DOHH2 (cell line): ENCODE measurements at regions not wholly inside any gene's neighbourhood (a gene's known extent, or its start where the extent isn't known, plus 50 kb on each side); places are given as distances from the start of the nearest gene placed in this dataset.

Experiments
- H3F3A ChIP-seq: fragments of 200-600 bp; sonication (generic), shearing (Covaris generic); 2 replicates; pipeline ENCODE4 v1.6.0; 2016; ENCODE audit warnings: antibody characterized with exemption, mild to moderate bottlenecking; ENCODE audit not compliant: control insufficient read depth, insufficient read depth
- H3K27ac ChIP-seq: fragments of 200-600 bp; sonication (generic); 2 replicates; pipeline ENCODE4 v1.5.1; 2014; ENCODE audit warnings: low read depth, mild to moderate bottlenecking, low read length, moderate library complexity
- H3K27me3 ChIP-seq: fragments of 200-600 bp; sonication (generic); 2 replicates; pipeline ENCODE4 v1.6.1; 2014; ENCODE audit warnings: mild to moderate bottlenecking, low read length, mixed read lengths; ENCODE audit not compliant: control insufficient read depth
- H3K36me3 ChIP-seq: fragments of 200-600 bp; sonication (generic); 2 replicates; pipeline ENCODE4 v1.6.1; 2014; ENCODE audit warnings: mild to moderate bottlenecking, low read length, moderate library complexity, mixed read lengths; ENCODE audit not compliant: control insufficient read depth
- H3K4me1 ChIP-seq: fragments of 200-600 bp; sonication (generic); 2 replicates; pipeline ENCODE4 v1.6.1; 2014; ENCODE audit warnings: mild to moderate bottlenecking, low read length, mixed read lengths; ENCODE audit not compliant: control insufficient read depth
- H3K4me2 ChIP-seq: fragments of 200-600 bp; sonication (generic); 2 replicates; pipeline ENCODE4 v1.6.0; 2014; ENCODE audit warnings: mild to moderate bottlenecking, low read length, moderate library complexity
- H3K4me3 ChIP-seq: fragments of 200-600 bp; sonication (generic); 2 replicates; pipeline ENCODE4 v1.5.1; 2014; ENCODE audit warnings: mild to moderate bottlenecking, low read length, mixed read lengths
- H3K79me2 ChIP-seq: fragments of 200-600 bp; sonication (generic); 2 replicates; pipeline ENCODE4 v1.6.1; 2014; ENCODE audit warnings: mild to moderate bottlenecking, low read length, mixed read lengths; ENCODE audit not compliant: control insufficient read depth
- H3K9me2 ChIP-seq: fragments of 200-600 bp; sonication (generic); replicated peaks from 2 replicates; pipeline ENCODE4 v1.6.1; 2014; ENCODE audit warnings: mild to moderate bottlenecking, low read length, mixed read lengths; ENCODE audit not compliant: control insufficient read depth
- H3K9me3 ChIP-seq: fragments of 200-600 bp; sonication (generic); 2 replicates; pipeline ENCODE4 v1.6.1; 2014; ENCODE audit warnings: antibody characterized with exemption, low read length, mixed read lengths; ENCODE audit not compliant: control insufficient read depth, insufficient read depth
- H4K20me1 ChIP-seq: fragments of 200-600 bp; sonication (generic); 2 replicates; pipeline ENCODE4 v1.6.0; 2014; ENCODE audit warnings: low read depth, mild to moderate bottlenecking, antibody characterized with exemption, low read length, moderate library complexity; ENCODE audit not compliant: control insufficient read depth, insufficient read depth
- EZH2phosphoT487 ChIP-seq: fragments of 200-600 bp; sonication (generic); IDR thresholded peaks from 2 replicates; pipeline ENCODE4 v1.6.1; 2017; ENCODE audit warnings: borderline replicate concordance, mild to moderate bottlenecking, antibody characterized with exemption, low read length, moderate library complexity, mixed read lengths
- TF ChIP-seq, protein P1 (sequence below): fragments of 200-600 bp; sonication (generic); IDR thresholded peaks from one replicate; pipeline ENCODE4 v1.5.1; 2014; ENCODE audit warnings: antibody characterized with exemption, mild to moderate bottlenecking, low read depth, low read length; ENCODE audit not compliant: poor library complexity, severe bottlenecking

DNA sequence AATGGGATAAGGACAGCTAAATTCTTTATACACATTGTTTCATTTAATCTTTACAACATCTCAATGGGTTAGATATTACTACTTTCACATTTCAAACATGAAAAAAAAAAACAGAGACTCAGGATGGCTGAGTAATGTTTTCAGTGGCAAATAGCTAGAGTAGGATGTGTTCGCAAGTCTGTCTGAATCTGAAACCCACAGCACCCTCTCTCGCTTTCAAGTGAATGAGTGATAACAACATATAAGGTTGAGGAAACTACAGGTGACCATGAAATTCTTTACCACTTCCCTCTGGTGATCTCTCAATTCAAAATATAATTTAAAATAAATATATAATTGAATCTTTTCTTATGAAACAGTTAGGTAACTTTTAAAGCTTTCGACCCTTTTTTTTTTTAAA lies 162.6 kb downstream of the PRR32 start:
- Histone ChIP-seq H3K79me2 (no peaks in the 10 kb centered on the region), H3K4me1 (no peaks in the 10 kb centered on the region), H3F3A (no peaks in the 10 kb centered on the region), H3K9me3 (no peaks in the 10 kb centered on the region), H3K36me3 (no peaks in the 10 kb centered on the region), H4K20me1 (no peaks in the 10 kb centered on the region), H3K4me2 (no peak overlapping the region), H3K4me3 (no peak overlapping the region), H3K27ac (no peak overlapping the region), H3K27me3 (no peaks in the 10 kb centered on the region), H3K9me2 (no peaks in the 10 kb centered on the region)
- TF ChIP-seq EZH2phosphoT487 = no peak
- TF ChIP-seq, protein P1, sequence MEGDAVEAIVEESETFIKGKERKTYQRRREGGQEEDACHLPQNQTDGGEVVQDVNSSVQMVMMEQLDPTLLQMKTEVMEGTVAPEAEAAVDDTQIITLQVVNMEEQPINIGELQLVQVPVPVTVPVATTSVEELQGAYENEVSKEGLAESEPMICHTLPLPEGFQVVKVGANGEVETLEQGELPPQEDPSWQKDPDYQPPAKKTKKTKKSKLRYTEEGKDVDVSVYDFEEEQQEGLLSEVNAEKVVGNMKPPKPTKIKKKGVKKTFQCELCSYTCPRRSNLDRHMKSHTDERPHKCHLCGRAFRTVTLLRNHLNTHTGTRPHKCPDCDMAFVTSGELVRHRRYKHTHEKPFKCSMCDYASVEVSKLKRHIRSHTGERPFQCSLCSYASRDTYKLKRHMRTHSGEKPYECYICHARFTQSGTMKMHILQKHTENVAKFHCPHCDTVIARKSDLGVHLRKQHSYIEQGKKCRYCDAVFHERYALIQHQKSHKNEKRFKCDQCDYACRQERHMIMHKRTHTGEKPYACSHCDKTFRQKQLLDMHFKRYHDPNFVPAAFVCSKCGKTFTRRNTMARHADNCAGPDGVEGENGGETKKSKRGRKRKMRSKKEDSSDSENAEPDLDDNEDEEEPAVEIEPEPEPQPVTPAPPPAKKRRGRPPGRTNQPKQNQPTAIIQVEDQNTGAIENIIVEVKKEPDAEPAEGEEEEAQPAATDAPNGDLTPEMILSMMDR = no peak

DNA sequence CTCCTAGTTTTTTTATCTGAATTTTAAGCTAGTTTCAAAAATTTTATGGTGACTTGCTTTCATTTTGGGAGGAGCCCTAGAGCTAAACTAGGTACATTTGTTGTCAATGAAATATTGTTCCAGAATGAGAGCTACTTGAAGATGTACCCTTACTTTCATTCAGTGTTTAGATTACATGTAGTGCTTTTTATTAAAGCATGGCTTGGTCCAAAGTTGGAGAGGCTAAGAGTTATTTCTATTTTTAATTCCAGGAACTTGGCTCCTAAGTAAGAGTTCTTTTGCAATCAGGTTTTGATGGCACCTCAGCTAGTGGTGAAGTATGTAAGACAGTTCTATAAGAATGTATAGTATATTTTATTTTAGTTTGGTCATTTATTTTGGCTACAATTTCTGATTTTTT lies 165.5 kb downstream of the PRR32 start:
- no peaks in the 10 kb centered on the region for H3K4me1 ChIP-seq
- H3K4me2 ChIP-seq = no peak overlapping the region
- no peaks in the 10 kb centered on the region for H3K36me3 ChIP-seq
- H3K9me3 ChIP-seq = no peaks in the 10 kb centered on the region
- no peaks in the 10 kb centered on the region for H4K20me1 ChIP-seq
- no peaks in the 10 kb centered on the region for H3K27me3 ChIP-seq
- no peaks in the 10 kb centered on the region for H3K9me2 ChIP-seq
- no peak overlapping the region for H3K4me3 ChIP-seq
- TF ChIP-seq, protein P1 = no peak
- TF ChIP-seq EZH2phosphoT487 = no peak
- no peaks in the 10 kb centered on the region for H3F3A ChIP-seq
- H3K27ac ChIP-seq = no peak overlapping the region
- no peaks in the 10 kb centered on the region for H3K79me2 ChIP-seq

DNA sequence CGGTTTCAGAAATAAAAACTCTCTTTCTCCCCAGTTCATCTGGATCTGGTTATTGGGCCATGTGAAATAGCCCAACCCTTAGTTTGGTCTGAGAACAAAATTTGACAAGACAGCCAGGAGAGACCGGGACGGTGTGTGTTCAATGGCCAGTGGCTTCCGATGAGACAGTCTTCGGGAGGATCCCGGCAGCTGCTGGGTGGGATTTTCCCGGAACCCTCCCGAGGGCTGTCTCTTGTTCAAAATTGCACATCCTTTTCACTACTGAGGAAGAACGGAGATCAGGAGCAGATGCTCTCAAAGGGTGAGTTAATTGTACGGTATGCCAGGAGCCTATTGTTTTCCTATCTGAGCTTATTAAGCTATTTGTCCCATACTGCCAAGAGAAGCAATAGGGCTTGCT lies 166.5 kb downstream of the PRR32 start:
- no peaks in the 10 kb centered on the region for H3K4me1 ChIP-seq
- no peak for TF ChIP-seq EZH2phosphoT487
- TF ChIP-seq, protein P1 = no peak

More for the DNA sequence above, 166.5 kb downstream of the PRR32 start:
- H3F3A ChIP-seq = no peaks in the 10 kb centered on the region
- no peaks in the 10 kb centered on the region for H3K9me2 ChIP-seq
- no peak overlapping the region for H3K4me3 ChIP-seq
- H3K27me3 ChIP-seq = no peaks in the 10 kb centered on the region
- no peaks in the 10 kb centered on the region for H3K36me3 ChIP-seq
- no peak overlapping the region for H3K27ac ChIP-seq
- no peaks in the 10 kb centered on the region for H4K20me1 ChIP-seq
- no peak overlapping the region for H3K4me2 ChIP-seq
- H3K9me3 ChIP-seq = no peaks in the 10 kb centered on the region
- H3K79me2 ChIP-seq = no peaks in the 10 kb centered on the region
